Body of pancreas (tissue), 4 donors: ENCODE measurements at regions not wholly inside any gene's neighbourhood (a gene's known extent, or its start where the extent isn't known, plus 50 kb on each side); places are given as distances from the start of the nearest gene placed in this dataset.

Experiments used
- POLR2A ChIP-seq, 3 donors: fragments of 450-650 bp; IDR thresholded peaks; one replicate each; pipeline ENCODE4 v1.6.1; 2016; ENCODE audit warnings: antibody characterized with exemption in 3 of 3, mild to moderate bottlenecking in 2 of 3
- TF ChIP-seq, protein P1 (sequence below), 7 experiments: fragments of 450-650 bp in 4 of 7; fragments of 200-600 bp in 3 of 7; sonication (generic) in 3 of 7; IDR thresholded peaks; one replicate each; pipeline ENCODE4 v1.5.1; 2016 to 2019; ENCODE audit warnings: antibody characterized with exemption in 7 of 7

GRCh38 chr10:6871128-6871527 lies 291.1 kb upstream of the PRKCQ start:
- TF ChIP-seq, protein P1, sequence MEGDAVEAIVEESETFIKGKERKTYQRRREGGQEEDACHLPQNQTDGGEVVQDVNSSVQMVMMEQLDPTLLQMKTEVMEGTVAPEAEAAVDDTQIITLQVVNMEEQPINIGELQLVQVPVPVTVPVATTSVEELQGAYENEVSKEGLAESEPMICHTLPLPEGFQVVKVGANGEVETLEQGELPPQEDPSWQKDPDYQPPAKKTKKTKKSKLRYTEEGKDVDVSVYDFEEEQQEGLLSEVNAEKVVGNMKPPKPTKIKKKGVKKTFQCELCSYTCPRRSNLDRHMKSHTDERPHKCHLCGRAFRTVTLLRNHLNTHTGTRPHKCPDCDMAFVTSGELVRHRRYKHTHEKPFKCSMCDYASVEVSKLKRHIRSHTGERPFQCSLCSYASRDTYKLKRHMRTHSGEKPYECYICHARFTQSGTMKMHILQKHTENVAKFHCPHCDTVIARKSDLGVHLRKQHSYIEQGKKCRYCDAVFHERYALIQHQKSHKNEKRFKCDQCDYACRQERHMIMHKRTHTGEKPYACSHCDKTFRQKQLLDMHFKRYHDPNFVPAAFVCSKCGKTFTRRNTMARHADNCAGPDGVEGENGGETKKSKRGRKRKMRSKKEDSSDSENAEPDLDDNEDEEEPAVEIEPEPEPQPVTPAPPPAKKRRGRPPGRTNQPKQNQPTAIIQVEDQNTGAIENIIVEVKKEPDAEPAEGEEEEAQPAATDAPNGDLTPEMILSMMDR (IDR thresholded peaks at IDR 0.05): no peak
- no peak for TF ChIP-seq POLR2A (IDR thresholded peaks at IDR 0.05)
